ENCODE measurements at regions not wholly inside any gene's neighbourhood (a gene's known extent, or its start where the extent isn't known, plus 50 kb on each side); places are given as distances from the start of the nearest gene placed in this dataset.
"Not testable (repeated sequence)": the region's sequence is repeated elsewhere in the genome, so short reads cannot be mapped to it uniquely, and the experiment has no call there.

- no peak for DNase-seq (ENCODE audit: low read depth, low spot score)
Measured at GRCh38 chr4:118410138-118410537, 57.3 kb upstream of the PRSS12 start.

GRCh38 chr4:118417325-118417724 lies 64.5 kb upstream of the PRSS12 start:
- DNase-seq (ENCODE audit: low read depth, low spot score): peak; percentile 55

GRCh38 chr4:118417800-118418199 lies 65.0 kb upstream of the PRSS12 start:
- DNase-seq (ENCODE audit: low read depth, low spot score): not testable (repeated sequence)

- DNase-seq (ENCODE audit: low read depth, low spot score): not testable (repeated sequence)
Measured at GRCh38 chr4:118418396-118418795, 65.6 kb upstream of the PRSS12 start.

GRCh38 chr4:118419626-118420025 lies 66.8 kb upstream of the PRSS12 start:
- not testable (repeated sequence) for DNase-seq (ENCODE audit: low read depth, low spot score)

DNA sequence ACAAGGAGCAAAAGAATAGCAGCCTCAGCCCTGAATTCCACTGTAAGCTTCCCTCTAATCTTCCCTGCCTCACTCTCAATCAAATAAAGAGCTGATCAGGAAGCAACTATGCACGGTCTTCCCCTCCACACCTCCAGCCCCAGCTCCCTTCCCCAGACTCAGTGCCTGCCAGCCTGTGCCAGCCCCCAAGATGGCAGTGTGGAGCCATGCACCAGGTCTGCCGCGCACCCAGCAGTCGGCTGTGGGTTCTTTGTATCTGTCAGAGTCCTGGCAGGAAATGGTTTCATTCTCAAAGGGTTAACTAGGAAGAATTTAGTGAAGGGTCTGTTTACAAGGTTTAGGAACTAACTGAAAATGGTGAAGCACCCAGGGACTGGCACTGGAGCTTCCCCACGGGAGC lies 71.3 kb upstream of the PRSS12 start:
- peak; percentile 73 for DNase-seq (ENCODE audit: low read depth, low spot score)

GRCh38 chr4:118428881-118429280 lies 76.1 kb upstream of the PRSS12 start:
- not testable (repeated sequence) for DNase-seq (ENCODE audit: low read depth, low spot score)

DNA sequence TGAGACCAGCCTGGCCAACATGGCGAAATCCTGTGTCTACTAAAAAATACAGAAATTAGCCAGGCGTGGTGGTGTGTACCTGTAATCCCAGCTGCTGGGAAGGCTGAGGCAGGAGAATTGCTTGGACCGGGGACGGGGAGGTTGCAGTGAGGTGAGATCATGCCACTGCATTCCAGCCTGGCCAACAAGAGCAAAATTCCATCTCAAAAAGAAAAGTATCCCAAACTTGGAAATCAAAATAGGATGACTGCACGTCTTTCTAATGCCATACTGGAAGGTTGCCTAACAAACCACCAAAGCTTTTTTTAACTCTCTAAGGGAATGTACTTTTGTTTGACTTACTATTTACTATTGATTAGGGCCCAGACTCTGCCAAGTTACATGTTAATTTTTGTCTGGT lies 79.6 kb upstream of the PRSS12 start:
- peak; percentile 29 for DNase-seq (ENCODE audit: low read depth, low spot score)

GRCh38 chr4:118433612-118434375 lies 81.0 kb upstream of the PRSS12 start:
- DNase-seq (ENCODE audit: low read depth, low spot score): not testable (repeated sequence)

DNA sequence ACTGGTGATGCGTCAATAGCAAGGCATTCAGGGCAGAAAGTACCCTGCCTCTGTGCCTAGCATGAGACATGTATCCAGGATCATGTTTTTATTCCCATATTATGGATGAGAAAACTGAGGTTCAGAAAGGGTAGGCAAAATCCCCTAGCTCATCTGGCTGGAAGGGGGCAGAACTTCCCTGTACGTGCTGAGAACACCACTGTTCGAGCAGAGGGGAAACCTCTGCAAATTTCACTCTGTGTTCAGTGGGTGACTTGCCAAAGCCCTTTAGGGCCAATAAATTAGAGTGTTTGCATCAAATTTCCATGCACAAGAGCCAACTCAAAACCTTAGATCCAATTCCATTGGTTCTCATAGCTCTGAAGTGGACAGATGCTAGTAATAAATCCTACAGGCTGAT lies 82.6 kb upstream of the PRSS12 start:
- DNase-seq (ENCODE audit: low read depth, low spot score): not testable (repeated sequence)

- not testable (repeated sequence) for DNase-seq (ENCODE audit: low read depth, low spot score)
Measured at GRCh38 chr4:118442115-118442837, 89.5 kb upstream of the PRSS12 start.

DNA sequence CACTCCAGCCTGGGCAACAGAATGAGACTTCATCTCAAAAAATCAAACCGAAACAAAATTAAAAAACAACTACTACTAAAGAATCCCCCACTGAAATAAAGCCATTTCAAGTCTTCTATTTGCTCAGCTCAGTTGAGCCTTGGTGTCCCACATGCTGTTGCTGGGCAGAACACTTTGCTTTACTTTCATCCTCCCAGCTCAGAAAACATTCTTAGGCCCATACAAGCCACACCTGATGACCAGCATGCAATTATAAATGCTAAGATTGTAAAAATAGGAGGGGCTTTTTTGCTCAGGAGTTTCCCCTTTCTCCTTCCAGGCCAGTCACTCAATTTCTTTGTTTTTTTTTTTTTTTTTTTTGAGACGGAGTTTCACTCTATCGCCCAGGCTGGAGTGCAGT lies 94.6 kb upstream of the PRSS12 start:
- DNase-seq (ENCODE audit: low read depth, low spot score): not testable (repeated sequence)

GRCh38 chr4:118454857-118455256 lies 102.1 kb upstream of the PRSS12 start:
- DNase-seq (ENCODE audit: low read depth, low spot score): not testable (repeated sequence)

DNA sequence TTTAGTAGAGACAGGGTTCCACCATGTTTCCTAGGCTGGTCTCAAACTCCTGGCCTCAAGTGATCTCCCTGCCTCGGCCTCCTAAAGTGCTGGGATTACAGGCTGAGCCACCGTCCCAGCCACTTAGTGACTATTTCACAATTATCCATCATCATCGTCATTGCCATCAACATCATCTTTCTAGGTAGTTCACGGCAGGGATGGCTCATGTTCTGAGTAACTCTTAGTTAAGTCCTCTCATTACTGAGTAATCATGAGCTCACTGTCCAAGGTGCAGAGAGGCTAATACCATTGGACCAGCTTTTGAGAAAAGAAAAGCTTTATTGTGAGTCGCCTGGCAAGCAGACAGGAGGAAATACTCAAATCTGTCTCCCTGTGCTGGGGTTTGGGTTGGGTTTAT lies 108.6 kb upstream of the PRSS12 start:
- not testable (repeated sequence) for DNase-seq (ENCODE audit: low read depth, low spot score)

DNA sequence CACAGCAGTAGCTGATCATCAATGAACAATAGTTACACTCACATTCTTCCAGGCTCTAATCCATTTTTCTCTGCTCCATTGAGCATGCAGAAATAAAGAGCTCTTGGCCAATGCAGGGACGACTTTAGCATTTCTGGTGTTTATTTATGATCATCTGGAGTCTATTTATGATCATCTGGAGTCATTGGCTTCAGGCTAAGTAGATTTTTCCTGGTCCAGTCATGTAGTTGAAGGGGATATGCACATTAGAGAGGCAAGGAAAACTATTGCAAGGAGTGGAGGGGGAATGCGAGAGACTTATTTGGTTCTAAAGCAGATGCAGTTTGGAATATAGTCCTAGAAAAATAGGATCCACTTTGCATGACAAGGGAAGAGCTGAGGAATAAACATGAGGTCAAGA lies 113.0 kb upstream of the PRSS12 start:
- DNase-seq (ENCODE audit: low read depth, low spot score): not testable (repeated sequence)

DNA sequence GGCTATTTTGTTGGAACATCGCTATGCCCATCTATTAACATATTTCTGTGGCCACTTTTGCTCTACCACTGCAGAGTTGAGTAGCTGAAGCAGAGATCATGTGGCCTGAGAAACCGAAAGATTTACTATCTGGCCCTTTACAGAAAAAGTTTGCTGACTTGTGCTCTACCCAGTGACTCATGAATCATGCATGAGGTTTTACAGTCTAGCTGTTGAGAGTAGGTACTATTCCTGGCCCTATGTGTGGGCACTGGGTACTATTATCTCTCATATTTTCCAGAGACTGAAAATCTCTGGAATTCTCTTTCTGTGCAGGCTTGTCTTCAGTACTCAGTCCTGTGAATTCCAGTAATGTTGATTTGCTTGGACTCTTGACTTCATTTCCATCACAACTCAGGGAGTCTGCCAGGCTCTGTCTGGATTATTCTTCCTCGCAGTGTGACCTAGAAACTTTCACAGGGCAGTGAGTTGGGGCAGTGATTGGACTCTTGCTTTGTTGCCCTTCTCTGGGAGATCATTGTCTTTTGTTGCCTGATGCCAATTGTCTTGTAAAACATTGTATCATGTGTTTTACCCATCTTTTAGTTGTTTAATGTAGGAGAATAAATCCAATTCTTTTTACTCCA lies 121.3 kb upstream of the PRSS12 start:
- peak; percentile 6 for DNase-seq (ENCODE audit: low read depth, low spot score)

- DNase-seq (ENCODE audit: low read depth, low spot score): not testable (repeated sequence)
Measured at GRCh38 chr4:118474771-118475170, 122.0 kb upstream of the PRSS12 start.

DNA sequence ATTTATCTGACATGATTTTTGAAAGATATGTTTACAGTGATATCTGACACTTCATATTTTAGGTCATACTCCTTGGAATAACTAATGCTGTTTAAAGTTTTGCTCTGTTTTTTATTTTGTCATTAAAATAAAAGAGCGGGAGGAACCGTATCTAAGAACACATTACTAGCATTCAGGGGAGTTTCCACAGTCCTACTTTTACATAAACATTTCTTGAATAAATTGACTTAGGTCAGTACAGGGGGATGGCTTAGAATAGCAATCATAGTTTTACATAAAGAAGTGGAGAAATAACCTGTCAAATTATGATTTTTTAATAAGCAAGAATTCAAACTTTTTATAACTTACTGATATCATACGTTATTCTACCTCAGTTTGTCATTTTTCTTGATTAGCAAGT lies 123.1 kb upstream of the PRSS12 start:
- DNase-seq (ENCODE audit: low read depth, low spot score): not testable (repeated sequence)

DNA sequence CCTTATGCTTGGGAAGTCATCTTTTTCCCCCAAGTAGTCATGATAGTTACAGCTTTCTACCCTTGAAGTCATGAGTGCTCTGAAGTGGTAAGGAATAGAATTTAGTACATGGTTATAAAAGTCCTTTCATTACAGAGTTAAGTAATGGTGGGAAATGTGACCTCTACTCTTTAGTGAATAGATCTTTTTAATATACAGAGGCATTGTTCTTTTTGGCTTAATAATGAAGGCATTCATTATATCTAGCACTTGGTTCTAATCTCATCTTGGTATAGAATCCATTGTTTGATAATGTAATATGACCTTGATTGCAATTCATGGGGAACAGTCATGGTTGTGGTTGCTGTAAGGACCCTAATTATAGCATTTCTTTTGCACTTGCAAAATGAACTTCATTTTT lies 125.0 kb upstream of the PRSS12 start:
- DNase-seq (ENCODE audit: low read depth, low spot score): not testable (repeated sequence)

DNA sequence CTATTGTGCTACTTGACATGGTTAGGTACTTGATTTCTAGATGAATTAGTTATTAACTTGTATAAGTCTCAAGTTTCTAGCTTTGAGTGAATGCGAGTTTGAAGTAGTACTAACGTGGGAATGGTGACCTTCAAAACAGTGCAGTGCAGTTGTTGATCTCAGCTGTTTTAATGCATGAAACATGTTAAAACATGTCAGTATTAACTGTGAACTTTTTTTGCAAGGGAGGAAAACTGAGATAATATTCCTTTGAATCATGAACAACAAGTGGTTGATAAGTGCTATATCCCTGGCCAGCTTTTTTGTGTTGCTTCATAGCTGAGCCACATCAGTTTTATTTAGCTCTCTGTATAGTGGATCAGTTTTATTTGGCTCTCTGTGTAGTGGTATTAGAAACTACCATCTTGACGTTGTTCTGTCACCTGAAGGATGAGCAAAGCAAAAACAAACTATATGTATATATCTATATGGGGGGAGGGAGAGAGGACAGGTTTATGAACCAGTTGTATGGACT lies 133.1 kb upstream of the PRSS12 start:
- not testable (repeated sequence) for DNase-seq (ENCODE audit: low read depth, low spot score)

DNA sequence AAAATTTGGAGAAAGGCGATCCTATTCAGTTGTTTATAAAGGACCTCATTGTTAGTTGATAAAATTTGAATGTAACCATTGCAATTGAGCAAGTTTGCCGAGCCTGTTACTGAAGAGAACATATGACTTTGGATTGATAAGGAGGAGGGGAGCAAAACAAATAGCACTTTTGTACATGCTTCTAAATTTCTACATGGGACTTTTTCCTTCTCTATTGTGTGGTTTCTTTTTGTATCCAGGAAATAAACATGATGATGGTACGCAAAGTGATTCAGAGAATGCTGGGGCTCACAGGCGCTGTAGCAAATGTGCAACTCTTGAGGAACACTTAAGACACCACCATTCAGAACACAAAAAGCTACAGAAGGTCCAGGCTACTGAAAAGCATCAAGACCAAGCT lies 140.2 kb upstream of the PRSS12 start:
- not testable (repeated sequence) for DNase-seq (ENCODE audit: low read depth, low spot score)

GRCh38 chr4:118494437-118494836 lies 141.6 kb upstream of the PRSS12 start:
- DNase-seq (ENCODE audit: low read depth, low spot score): not testable (repeated sequence)

Measured in astrocyte of the hippocampus (primary cell).